ENCODE measurements at regions not wholly inside any gene's neighbourhood (a gene's known extent, or its start where the extent isn't known, plus 50 kb on each side); places are given as distances from the start of the nearest gene placed in this dataset.

GRCh38 chr5:88115211-88115610 lies 153.4 kb downstream of the TMEM161B start:
- Histone ChIP-seq H3K36me3 (ENCODE audit: control insufficient read depth in 1 of 2, insufficient read depth in 2 of 2, low read length in 2 of 2) (no peaks in the 10 kb centered on the region), H3K27me3 (ENCODE audit: insufficient read depth, low read length) (no peaks in the 10 kb centered on the region)

GRCh38 chr5:88113429-88113828 lies 155.2 kb downstream of the TMEM161B start:
- no peak overlapping the region for H3K4me3 ChIP-seq (ENCODE audit: low read depth, low read length)
- DNase-seq = no peak
- H3K79me2 ChIP-seq (ENCODE audit: control insufficient read depth, insufficient read depth, low read length, poor library complexity) = no peaks in the 10 kb centered on the region
- H4K91ac ChIP-seq (ENCODE audit: low read depth, low read length) = no peak overlapping the region
- no peak overlapping the region for H4K12ac ChIP-seq (ENCODE audit: low read depth, low read length)
- no peaks in the 10 kb centered on the region for H3K9me3 ChIP-seq (ENCODE audit: insufficient read depth, low read depth, low read length)
- no peak overlapping the region for H2BK12ac ChIP-seq (ENCODE audit: low read length)
- H3K36me3 ChIP-seq (ENCODE audit: control insufficient read depth in 1 of 2, insufficient read depth in 2 of 2, low read length in 2 of 2) = no peaks in the 10 kb centered on the region
- no peak overlapping the region for H2BK5ac ChIP-seq (ENCODE audit: low read depth, low read length, poor library complexity)
- H3K4me1 ChIP-seq (ENCODE audit: control insufficient read depth in 1 of 2, insufficient read depth in 2 of 2, low read length in 2 of 2) = no peaks in the 10 kb centered on the region
- H3K14ac ChIP-seq (ENCODE audit: low read length) = no peak overlapping the region
- H3K18ac ChIP-seq (ENCODE audit: low read length) = no peak overlapping the region
- no peaks in the 10 kb centered on the region for H3K79me1 ChIP-seq (ENCODE audit: low read length)
- no peak overlapping the region for H2AFZ ChIP-seq (ENCODE audit: insufficient read depth, low read length, poor library complexity)
- H3K9ac ChIP-seq (ENCODE audit: low read length) = no peak overlapping the region
- H3K27ac ChIP-seq (ENCODE audit: low read depth, low read length) = no peak overlapping the region
- H3K27me3 ChIP-seq (ENCODE audit: insufficient read depth, low read length) = no peaks in the 10 kb centered on the region
- no peak overlapping the region for H4K8ac ChIP-seq (ENCODE audit: low read depth, low read length)
- H3K4me2 ChIP-seq (ENCODE audit: low read length) = no peak overlapping the region
- H3K4ac ChIP-seq (ENCODE audit: low read depth, low read length) = no peak overlapping the region
- no peak overlapping the region for H3K23ac ChIP-seq (ENCODE audit: low read length)
- no peak overlapping the region for H2BK120ac ChIP-seq (ENCODE audit: insufficient read depth, low read length, poor library complexity)
- no CpG with 5 or more reads among the region's 1 CpG for WGBS (ENCODE audit: extremely low coverage, insufficient coverage, insufficient read length)
- H2AK5ac ChIP-seq (ENCODE audit: low read length) = no peak overlapping the region

More at GRCh38 chr5:88115211-88115610, 153.4 kb downstream of the TMEM161B start:
- no peaks in the 10 kb centered on the region for H3K9me3 ChIP-seq (ENCODE audit: insufficient read depth, low read depth, low read length)
- no peak overlapping the region for H2AK5ac ChIP-seq (ENCODE audit: low read length)
- no peak overlapping the region for H4K12ac ChIP-seq (ENCODE audit: low read depth, low read length)
- no peak overlapping the region for H2AFZ ChIP-seq (ENCODE audit: insufficient read depth, low read length, poor library complexity)
- no peak overlapping the region for H3K27ac ChIP-seq (ENCODE audit: low read depth, low read length)
- no peak for DNase-seq
- no peak overlapping the region for H2BK5ac ChIP-seq (ENCODE audit: low read depth, low read length, poor library complexity)
- H3K79me2 ChIP-seq (ENCODE audit: control insufficient read depth, insufficient read depth, low read length, poor library complexity) = no peaks in the 10 kb centered on the region
- WGBS (ENCODE audit: extremely low coverage, insufficient coverage, insufficient read length) = no CpG with 5 or more reads among the region's 3 CpGs
- H4K8ac ChIP-seq (ENCODE audit: low read depth, low read length) = no peak overlapping the region
- no peak overlapping the region for H3K4me3 ChIP-seq (ENCODE audit: low read depth, low read length)
- H2BK12ac ChIP-seq (ENCODE audit: low read length) = no peak overlapping the region
- no peak overlapping the region for H3K4ac ChIP-seq (ENCODE audit: low read depth, low read length)
- no peak overlapping the region for H3K18ac ChIP-seq (ENCODE audit: low read length)
- no peak overlapping the region for H3K23ac ChIP-seq (ENCODE audit: low read length)
- H4K91ac ChIP-seq (ENCODE audit: low read depth, low read length) = no peak overlapping the region
- H3K14ac ChIP-seq (ENCODE audit: low read length) = no peak overlapping the region
- no peak overlapping the region for H2BK120ac ChIP-seq (ENCODE audit: insufficient read depth, low read length, poor library complexity)
- no peak overlapping the region for H3K4me2 ChIP-seq (ENCODE audit: low read length)
- H3K79me1 ChIP-seq (ENCODE audit: low read length) = no peaks in the 10 kb centered on the region
- no peaks in the 10 kb centered on the region for H3K4me1 ChIP-seq (ENCODE audit: control insufficient read depth in 1 of 2, insufficient read depth in 2 of 2, low read length in 2 of 2)
- no peak overlapping the region for H3K9ac ChIP-seq (ENCODE audit: low read length)

GRCh38 chr5:88109818-88110217 lies 158.8 kb downstream of the TMEM161B start:
- Histone ChIP-seq H2BK120ac (ENCODE audit: insufficient read depth, low read length, poor library complexity) (no peak overlapping the region), H3K4ac (ENCODE audit: low read depth, low read length) (no peak overlapping the region), H3K36me3 (ENCODE audit: control insufficient read depth in 1 of 2, insufficient read depth in 2 of 2, low read length in 2 of 2) (no peaks in the 10 kb centered on the region), H4K12ac (ENCODE audit: low read depth, low read length) (no peak overlapping the region), H4K91ac (ENCODE audit: low read depth, low read length) (no peak overlapping the region), H3K4me2 (ENCODE audit: low read length) (no peak overlapping the region), H3K9ac (ENCODE audit: low read length) (no peak overlapping the region), H3K79me2 (ENCODE audit: control insufficient read depth, insufficient read depth, low read length, poor library complexity) (no peaks in the 10 kb centered on the region), H2BK5ac (ENCODE audit: low read depth, low read length, poor library complexity) (no peak overlapping the region), H2AFZ (ENCODE audit: insufficient read depth, low read length, poor library complexity) (no peak overlapping the region), H3K4me1 (ENCODE audit: control insufficient read depth in 1 of 2, insufficient read depth in 2 of 2, low read length in 2 of 2) (no peaks in the 10 kb centered on the region), H3K23ac (ENCODE audit: low read length) (no peak overlapping the region), H3K14ac (ENCODE audit: low read length) (no peak overlapping the region), H3K9me3 (ENCODE audit: insufficient read depth, low read depth, low read length) (no peaks in the 10 kb centered on the region), H3K79me1 (ENCODE audit: low read length) (no peaks in the 10 kb centered on the region), H3K27me3 (ENCODE audit: insufficient read depth, low read length) (no peaks in the 10 kb centered on the region), H3K27ac (ENCODE audit: low read depth, low read length) (no peak overlapping the region), H2AK5ac (ENCODE audit: low read length) (no peak overlapping the region), H2BK12ac (ENCODE audit: low read length) (no peak overlapping the region), H3K4me3 (ENCODE audit: low read depth, low read length) (no peak overlapping the region), H3K18ac (ENCODE audit: low read length) (no peak overlapping the region), H4K8ac (ENCODE audit: low read depth, low read length) (no peak overlapping the region)
- no CpG with 5 or more reads among the region's 5 CpGs for WGBS (ENCODE audit: extremely low coverage, insufficient coverage, insufficient read length)
- DNase-seq = no peak

- Histone ChIP-seq H2BK12ac (ENCODE audit: low read length) (no peak overlapping the region), H3K4me2 (ENCODE audit: low read length) (no peak overlapping the region), H3K4me3 (ENCODE audit: low read depth, low read length) (no peak overlapping the region), H3K18ac (ENCODE audit: low read length) (no peak overlapping the region), H3K79me2 (ENCODE audit: control insufficient read depth, insufficient read depth, low read length, poor library complexity) (no peaks in the 10 kb centered on the region), H2AK5ac (ENCODE audit: low read length) (no peak overlapping the region), H4K8ac (ENCODE audit: low read depth, low read length) (no peak overlapping the region), H4K91ac (ENCODE audit: low read depth, low read length) (no peak overlapping the region), H3K79me1 (ENCODE audit: low read length) (no peaks in the 10 kb centered on the region), H3K36me3 (ENCODE audit: control insufficient read depth in 1 of 2, insufficient read depth in 2 of 2, low read length in 2 of 2) (no peaks in the 10 kb centered on the region), H3K27ac (ENCODE audit: low read depth, low read length) (no peak overlapping the region), H3K23ac (ENCODE audit: low read length) (no peak overlapping the region), H2BK5ac (ENCODE audit: low read depth, low read length, poor library complexity) (no peak overlapping the region), H2BK120ac (ENCODE audit: insufficient read depth, low read length, poor library complexity) (no peak overlapping the region), H3K14ac (ENCODE audit: low read length) (no peak overlapping the region), H3K9me3 (ENCODE audit: insufficient read depth, low read depth, low read length) (no peaks in the 10 kb centered on the region), H4K12ac (ENCODE audit: low read depth, low read length) (no peak overlapping the region), H3K27me3 (ENCODE audit: insufficient read depth, low read length) (no peaks in the 10 kb centered on the region), H2AFZ (ENCODE audit: insufficient read depth, low read length, poor library complexity) (no peak overlapping the region), H3K4me1 (ENCODE audit: control insufficient read depth in 1 of 2, insufficient read depth in 2 of 2, low read length in 2 of 2) (no peaks in the 10 kb centered on the region), H3K4ac (ENCODE audit: low read depth, low read length) (no peak overlapping the region), H3K9ac (ENCODE audit: low read length) (no peak overlapping the region)
- no CpG with 5 or more reads among the region's 8 CpGs for WGBS (ENCODE audit: extremely low coverage, insufficient coverage, insufficient read length)
- no peak for DNase-seq
These were observed 160.0 kb downstream of the TMEM161B start for GRCh38 chr5:88108490-88109279.

All from trophoblast cell (in vitro differentiated cells and primary cell).